H1 (cell line): ENCODE measurements at regions not wholly inside any gene's neighbourhood (a gene's known extent, or its start where the extent isn't known, plus 50 kb on each side); places are given as distances from the start of the nearest gene placed in this dataset.

Experiments used
- CTCF ChIA-PET: fragments of 300-600 bp; sonication (Branson Sonifier 250); formaldehyde crosslinking; loops from one replicate; lab custom pipeline; 2021; ENCODE audit not compliant: partially characterized antibody; lab: Charles Lee
- POLR2A ChIA-PET: fragments of 300-600 bp; sonication (Branson Sonifier 250); formaldehyde crosslinking; loops from one replicate; lab custom pipeline; 2021; ENCODE audit warnings: inconsistent platforms; ENCODE audit not compliant: partially characterized antibody; lab: Charles Lee
- DNase-seq, 2 experiments: peaks; one replicate each; pipeline versions ENCODE4 v3.0.0 to v3.0.0-alpha.2; 2010 to 2022; ENCODE audit warnings: low spot score in 2 of 2, low read depth in 1 of 2, mixed read lengths in 1 of 2
- FAIRE-seq: peaks from 2 replicates; lab custom pipeline; 2011; peaks lifted over from hg19 to GRCh38; lab: Jason Lieb, UNC
- H2AFZ ChIP-seq: 2 replicates; pipeline ENCODE4 v1.8.1; 2012; ENCODE audit warnings: low read length, inconsistent platforms
- H2AK5ac ChIP-seq: 2 replicates; pipeline ENCODE4 v1.6.1; 2013; ENCODE audit warnings: low read depth, low read length
- H2BK120ac ChIP-seq: replicated peaks from 2 replicates; pipeline ENCODE3; 2013; ENCODE audit warnings: low read depth, low read length, inconsistent platforms
- H2BK12ac ChIP-seq: 2 replicates; pipeline ENCODE4 v1.6.1; 2013; ENCODE audit warnings: low read depth, low read length
- H2BK15ac ChIP-seq: 2 replicates; pipeline ENCODE4 v1.6.1; 2013; ENCODE audit warnings: low read length
- H2BK20ac ChIP-seq: 2 replicates; pipeline ENCODE4 v1.6.1; 2013; ENCODE audit warnings: low read length
- H2BK5ac ChIP-seq: 2 replicates; pipeline ENCODE4 v1.6.1; 2013; ENCODE audit warnings: low read depth, low read length
- H3K14ac ChIP-seq: 2 replicates; pipeline ENCODE4 v1.6.1; 2013; ENCODE audit warnings: inconsistent platforms; ENCODE audit not compliant: insufficient read length
- H3K18ac ChIP-seq: 2 replicates; pipeline ENCODE4 v1.6.1; 2013; ENCODE audit warnings: low read length; ENCODE audit errors: extremely low read depth
- H3K23ac ChIP-seq: 2 replicates; pipeline ENCODE4 v1.6.1; 2013; ENCODE audit warnings: inconsistent platforms; ENCODE audit not compliant: insufficient read length
- H3K23me2 ChIP-seq: 2 replicates; pipeline ENCODE4 v1.6.1; 2013; ENCODE audit warnings: low read depth, low read length
- H3K27ac ChIP-seq: 2 replicates; pipeline ENCODE4 v1.6.1; 2011; ENCODE audit warnings: low read depth, low read length, inconsistent platforms
- H3K27me3 ChIP-seq, 4 experiments: replicated peaks in 1 of 4; 1 replicate in 1 of 4; 2 replicates in 3 of 4; pipeline versions ENCODE4 v1.6.1 to v1.8.1; 2011 to 2013; ENCODE audit warnings: low read length in 3 of 4, mild to moderate bottlenecking in 3 of 4, inconsistent platforms in 2 of 4, mixed read lengths in 2 of 4, moderate library complexity in 1 of 4; ENCODE audit not compliant: control insufficient read depth in 3 of 4, insufficient read depth in 3 of 4; ENCODE audit errors: extremely low read depth in 1 of 4
- H3K36me3 ChIP-seq, 4 experiments: 2 replicates each; pipeline versions ENCODE4 v1.6.1 to v1.8.1; 2011 to 2013; ENCODE audit warnings: mild to moderate bottlenecking in 4 of 4, low read length in 3 of 4, moderate library complexity in 2 of 4, control low read depth in 1 of 4, inconsistent platforms in 1 of 4; ENCODE audit not compliant: insufficient read depth in 4 of 4, control insufficient read depth in 2 of 4
- H3K4ac ChIP-seq: replicated peaks from 2 replicates; pipeline ENCODE3; 2013; ENCODE audit warnings: low read length, low read depth, mixed read lengths, inconsistent platforms; ENCODE audit not compliant: insufficient read length
- H3K4me1 ChIP-seq, 4 experiments: replicated peaks in 1 of 4; 1 replicate in 1 of 4; 2 replicates in 3 of 4; pipeline versions ENCODE4 v1.6.1 to v1.8.1; 2011 to 2013; ENCODE audit warnings: low read length in 3 of 4, inconsistent platforms in 2 of 4, mixed read lengths in 1 of 4; ENCODE audit not compliant: insufficient read depth in 4 of 4, control insufficient read depth in 3 of 4
- H3K4me2 ChIP-seq, 2 experiments: 2 replicates each; pipeline versions ENCODE4 v1.6.1 to v1.8.1; 2011 to 2013; ENCODE audit warnings: low read depth in 2 of 2, low read length in 2 of 2, control low read depth in 1 of 2, inconsistent platforms in 1 of 2, mild to moderate bottlenecking in 1 of 2; ENCODE audit not compliant: insufficient read depth in 1 of 2
- H3K4me3 ChIP-seq, 4 experiments: fragments of 200-600, 300-600 bp in 1 of 4; sonication (generic), shearing (Covaris generic), sonication (Bioruptor Twin) in 1 of 4; 2 replicates each; pipeline versions ENCODE4 v1.5.1 to v1.8.1; 2011 to 2016; ENCODE audit warnings: low read length in 4 of 4, low read depth in 3 of 4, control low read depth in 2 of 4, inconsistent platforms in 2 of 4, mild to moderate bottlenecking in 2 of 4, mixed read lengths in 1 of 4, moderate library complexity in 1 of 4; ENCODE audit not compliant: insufficient read depth in 2 of 4; ENCODE audit errors: extremely low read depth in 1 of 4
- H3K56ac ChIP-seq: replicated peaks from 2 replicates; pipeline ENCODE3; 2013; ENCODE audit warnings: low read depth, mild to moderate bottlenecking, mixed read lengths, low read length, inconsistent platforms; ENCODE audit not compliant: insufficient read length
- H3K79me1 ChIP-seq: 2 replicates; pipeline ENCODE4 v1.6.1; 2013; ENCODE audit warnings: low read depth, low read length, control low read depth
- H3K79me2 ChIP-seq, 2 experiments: 2 replicates each; pipeline versions ENCODE4 v1.6.1 to v1.8.1; 2012 to 2013; ENCODE audit warnings: low read length in 2 of 2, mild to moderate bottlenecking in 2 of 2, inconsistent platforms in 1 of 2; ENCODE audit not compliant: insufficient read depth in 2 of 2, control insufficient read depth in 1 of 2
- H3K9ac ChIP-seq, 4 experiments: replicated peaks in 1 of 4; 1 replicate in 1 of 4; 2 replicates in 3 of 4; pipeline versions ENCODE4 v1.6.1 to v1.8.1; 2011 to 2013; ENCODE audit warnings: low read depth in 3 of 4, low read length in 3 of 4, control low read depth in 2 of 4, mild to moderate bottlenecking in 2 of 4, moderate library complexity in 2 of 4, inconsistent platforms in 1 of 4; ENCODE audit errors: extremely low read depth in 1 of 4
- H3K9me3 ChIP-seq, 2 experiments: 2 replicates each; pipeline versions ENCODE4 v1.6.1 to v1.8.1; 2012 to 2013; ENCODE audit warnings: mild to moderate bottlenecking in 2 of 2, moderate library complexity in 2 of 2, control low read depth in 1 of 2, inconsistent platforms in 1 of 2, low read depth in 1 of 2, low read length in 1 of 2, mixed read lengths in 1 of 2; ENCODE audit not compliant: insufficient read depth in 2 of 2
- H4K20me1 ChIP-seq, 2 experiments: replicated peaks in 1 of 2; 2 replicates each; pipeline versions ENCODE3 to v1.8.1; 2011 to 2013; ENCODE audit warnings: inconsistent platforms in 2 of 2, low read length in 2 of 2, mild to moderate bottlenecking in 1 of 2; ENCODE audit not compliant: insufficient read depth in 2 of 2, control insufficient read depth in 1 of 2
- H4K5ac ChIP-seq: 2 replicates; pipeline ENCODE4 v1.6.1; 2013; ENCODE audit warnings: low read length, low read depth, mixed read lengths, inconsistent platforms; ENCODE audit not compliant: insufficient read length
- H4K8ac ChIP-seq: 2 replicates; pipeline ENCODE4 v1.8.0; 2013; ENCODE audit warnings: mild to moderate bottlenecking, moderate library complexity, low read length, inconsistent platforms; ENCODE audit not compliant: insufficient read depth; ENCODE audit errors: extremely low read depth
- H4K91ac ChIP-seq: replicated peaks from 2 replicates; pipeline ENCODE3; 2013; ENCODE audit warnings: low read length, mixed read lengths, inconsistent platforms; ENCODE audit not compliant: insufficient read length
- KDM1A ChIP-seq: fragments of 200-600, 300-600 bp; sonication (generic); IDR thresholded peaks from 2 replicates; pipeline ENCODE4 v1.7.1; 2016; ENCODE audit warnings: mild to moderate bottlenecking, low read length, borderline replicate concordance
- WGBS, 2 experiments: shearing (Covaris generic) in 1 of 2; methylation state at CpG; one replicate each; pipeline versions ENCODE4 v1.1.6 to v1.1.7; 2013 to 2015; ENCODE audit warnings: low lambda C conversion rate in 2 of 2, mixed read lengths in 2 of 2, inconsistent platforms in 1 of 2, low coverage in 1 of 2, missing lambda C conversion rate in 1 of 2; ENCODE audit not compliant: insufficient replicate concordance in 2 of 2, insufficient coverage in 1 of 2, insufficient read length in 1 of 2; ENCODE audit errors: extremely low coverage in 1 of 2, missing lambda C conversion rate in 1 of 2; 5-methylcytosine and 5-hydroxymethylcytosine counted together

DNA sequence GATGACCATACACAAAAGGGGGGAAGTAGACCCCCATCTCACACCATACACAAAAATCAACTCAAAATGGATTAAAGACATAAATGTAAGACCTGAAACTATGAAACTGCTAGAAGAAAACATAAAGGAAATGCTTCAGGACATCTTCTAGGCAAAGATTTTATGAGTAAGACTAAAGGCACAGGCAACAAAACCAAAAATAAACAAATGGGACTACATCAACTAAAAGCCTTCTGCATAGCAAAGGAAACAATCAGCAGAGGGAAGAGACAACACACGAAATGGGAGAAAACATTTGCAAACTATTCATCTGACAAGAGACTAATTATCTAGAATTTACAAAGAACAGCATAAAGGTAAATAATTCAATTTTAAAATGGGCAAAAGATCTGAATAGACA, 152.1 kb downstream of the AXIN2 start:
- H3K27ac ChIP-seq, result no peak overlapping the region
- H2AK5ac ChIP-seq, result no peak overlapping the region
- H4K91ac ChIP-seq, result no peak overlapping the region
- ChIA-PET CTCF (no interaction called here), POLR2A (no interaction called here)
- no peak overlapping the region for H3K4me2 ChIP-seq
- H3K4me3 ChIP-seq, result no peak overlapping the region
- H3K4ac ChIP-seq, result no peak overlapping the region
- H2BK5ac ChIP-seq, result no peak overlapping the region
- H3K23me2 ChIP-seq, result no peaks in the 10 kb centered on the region
- H3K79me2 ChIP-seq, result no peaks in the 10 kb centered on the region
- H4K20me1 ChIP-seq, result no peaks in the 10 kb centered on the region
- FAIRE-seq, result peak; percentile 48
- H3K23ac ChIP-seq, result no peak overlapping the region
- no peaks in the 10 kb centered on the region for H3K79me1 ChIP-seq
- H3K4me1 ChIP-seq, result no peaks in the 10 kb centered on the region
- no peak overlapping the region for H2BK12ac ChIP-seq
- H2BK20ac ChIP-seq, result no peak overlapping the region
- no peaks in the 10 kb centered on the region for H3K27me3 ChIP-seq
- H3K9me3 ChIP-seq, result no peaks in the 10 kb centered on the region
- H4K5ac ChIP-seq, result no peak overlapping the region
- H2BK120ac ChIP-seq, result no peak overlapping the region
- no peak overlapping the region for H3K14ac ChIP-seq
- H2BK15ac ChIP-seq, result no peak overlapping the region
- no peak overlapping the region for H3K9ac ChIP-seq
- WGBS, 2 experiments, result 64% methylated on average over 1 of the region's 1 CpG; no CpG with 5 or more reads in 1 of the 2 experiments
- H3K36me3 ChIP-seq, result no peaks in the 10 kb centered on the region
- no peak overlapping the region for H3K56ac ChIP-seq
- no peak for DNase-seq
- no peak overlapping the region for H2AFZ ChIP-seq
- no peak overlapping the region for H4K8ac ChIP-seq
- no peak overlapping the region for H3K18ac ChIP-seq
- TF ChIP-seq KDM1A, result no peak
